ENCODE measurements at regions not wholly inside any gene's neighbourhood (a gene's known extent, or its start where the extent isn't known, plus 50 kb on each side); places are given as distances from the start of the nearest gene placed in this dataset.

DNA sequence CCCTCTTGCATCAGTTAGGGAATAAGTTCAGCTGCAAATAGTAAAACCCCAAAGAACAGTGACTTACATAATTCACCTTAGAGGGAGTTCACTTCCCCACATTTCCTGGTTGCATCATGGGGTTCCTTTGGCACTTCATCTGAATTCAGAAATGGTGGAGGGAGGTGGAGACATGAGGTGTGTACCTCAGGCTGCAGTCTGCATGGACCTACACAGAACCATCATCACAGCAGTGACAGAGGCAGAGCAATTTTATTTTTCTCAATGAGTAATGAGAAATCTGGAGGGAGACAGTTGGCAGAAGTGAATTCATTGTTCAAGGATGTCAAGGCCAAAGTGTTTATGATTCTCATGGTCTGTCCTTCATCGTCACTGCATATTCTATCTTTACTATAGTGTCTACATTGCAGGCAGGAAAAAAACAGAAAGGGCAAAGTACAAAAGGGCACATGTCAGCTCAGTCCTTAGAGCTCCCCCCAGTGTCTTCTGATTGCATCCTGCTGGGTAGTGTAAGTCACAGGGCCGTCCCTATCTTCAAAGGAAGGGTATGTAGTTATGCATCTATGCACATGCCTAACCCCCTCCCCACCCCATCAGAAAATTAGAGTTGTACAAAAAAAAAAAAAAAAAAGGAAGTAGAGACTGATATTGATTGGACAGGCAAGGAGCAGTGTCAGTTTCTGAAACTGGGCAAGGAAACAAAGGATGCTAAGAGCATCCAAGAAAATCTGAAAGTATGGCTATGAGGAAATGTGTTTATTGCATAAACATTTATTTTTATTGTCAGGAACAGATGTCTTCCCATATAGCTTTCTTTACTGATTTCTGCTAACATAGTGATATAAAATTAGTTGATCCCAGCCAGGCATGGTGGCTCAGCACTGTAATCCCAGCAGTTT lies 132.7 kb upstream of the APC start:
- Histone ChIP-seq H3K9me3 (replicated peaks in 1 of 11) (no peaks in the 10 kb centered on the region), H3K4me2 (peak overlapping the region in 10 of 11 experiments; percentile 8 to 71 (median 60); a peak in 18 of 22 replicates), H3K27ac (no peak overlapping the region), H4K20me1 (no peaks in the 10 kb centered on the region), H3K4me3 (no peak overlapping the region), H3K36me3 (no peaks in the 10 kb centered on the region), H3K27me3 (no peaks in the 10 kb centered on the region), H3K4me1 (peaks cover 8 to 30% (median 26%) of the 10 kb centered on the region in 10 experiments; a peak in 18 of 20 replicates), H3K9ac (no peak overlapping the region)
- TF ChIP-seq Cebpa-rat (IDR thresholded peaks at IDR 0.05), result no peak

DNA sequence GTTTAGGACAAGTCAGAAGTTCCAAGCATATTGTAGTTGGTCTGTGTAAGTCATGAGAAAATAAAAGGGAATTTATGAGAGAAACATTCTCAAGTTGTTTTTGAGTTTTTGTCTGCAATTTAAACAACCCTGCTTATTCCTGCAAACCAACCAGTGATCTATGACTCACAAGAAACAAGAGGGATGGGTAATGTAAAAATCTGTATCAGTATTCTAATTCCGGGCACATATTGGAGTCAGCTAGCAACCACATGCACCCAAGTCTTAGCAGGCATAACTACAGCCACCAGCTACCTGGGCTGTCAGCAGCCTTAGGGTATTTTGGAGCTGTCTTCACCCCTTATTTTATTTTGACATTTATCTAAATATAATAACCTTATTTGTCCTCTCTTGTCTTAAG lies 128.7 kb upstream of the APC start:
- H3K36me3 ChIP-seq, result no peaks in the 10 kb centered on the region
- H3K4me3 ChIP-seq, result no peak overlapping the region
- no peak for TF ChIP-seq Cebpa-rat (IDR thresholded peaks at IDR 0.05)
- H3K9ac ChIP-seq, result no peak overlapping the region
- no peaks in the 10 kb centered on the region for H4K20me1 ChIP-seq
- no peak overlapping the region for H3K27ac ChIP-seq
- H3K4me2 ChIP-seq, result no peak overlapping the region
- H3K4me1 ChIP-seq, result peaks cover 8 to 17% (median 15%) of the 10 kb centered on the region in 10 experiments; a peak in 18 of 20 replicates
- H3K9me3 ChIP-seq (replicated peaks in 1 of 11), result no peaks in the 10 kb centered on the region
- no peaks in the 10 kb centered on the region for H3K27me3 ChIP-seq

DNA sequence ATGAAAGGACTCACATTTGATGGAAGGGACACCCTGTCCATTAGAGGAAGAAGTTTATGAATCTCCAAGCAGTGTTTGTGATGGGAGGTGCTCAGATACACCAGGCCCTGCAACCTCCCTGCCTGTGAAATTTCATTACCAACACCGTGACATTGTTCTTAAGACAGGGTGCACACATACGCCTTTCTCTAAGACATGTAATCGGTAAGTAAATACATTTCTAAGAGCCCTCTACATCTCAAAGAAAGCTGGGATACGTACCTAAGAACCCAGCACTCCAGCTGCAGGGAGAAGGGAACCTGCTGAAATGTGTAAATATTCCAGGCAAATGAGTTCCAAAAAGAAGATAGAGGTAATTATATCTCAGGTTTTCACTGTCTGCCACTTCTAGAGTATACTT lies 125.0 kb upstream of the APC start:
- no peak overlapping the region for H3K9ac ChIP-seq
- no peak overlapping the region for H3K4me3 ChIP-seq
- H3K27me3 ChIP-seq, result no peaks in the 10 kb centered on the region
- H3K4me1 ChIP-seq, result no peaks in the 10 kb centered on the region
- no peak for TF ChIP-seq Cebpa-rat (IDR thresholded peaks at IDR 0.05)
- H3K4me2 ChIP-seq, result no peak overlapping the region
- no peaks in the 10 kb centered on the region for H4K20me1 ChIP-seq
- H3K27ac ChIP-seq, result no peak overlapping the region
- no peaks in the 10 kb centered on the region for H3K36me3 ChIP-seq
- no peaks in the 10 kb centered on the region for H3K9me3 ChIP-seq (replicated peaks in 1 of 11)

DNA sequence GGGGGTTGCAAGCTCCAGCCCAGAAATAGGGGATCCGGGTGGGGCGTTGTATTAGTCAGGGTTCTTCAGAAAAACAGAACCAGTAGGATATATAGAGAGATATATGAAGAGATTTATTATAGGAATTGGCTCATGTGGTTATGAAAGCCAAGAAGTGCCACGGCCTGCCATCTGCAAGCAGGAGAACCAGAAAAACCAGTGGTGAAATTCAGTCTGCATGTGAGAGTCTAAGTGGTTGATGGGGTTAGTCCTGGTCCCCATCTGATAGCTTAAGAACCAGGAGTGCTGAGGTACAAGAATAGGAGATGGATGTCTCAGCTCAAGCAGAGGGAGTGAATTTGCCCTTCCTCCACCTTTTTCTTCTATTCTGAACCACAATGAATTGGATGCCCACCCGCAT lies 123.4 kb upstream of the APC start:
- no peaks in the 10 kb centered on the region for H4K20me1 ChIP-seq
- TF ChIP-seq Cebpa-rat (IDR thresholded peaks at IDR 0.05), result no peak
- no peaks in the 10 kb centered on the region for H3K36me3 ChIP-seq
- no peaks in the 10 kb centered on the region for H3K27me3 ChIP-seq
- H3K9ac ChIP-seq, result no peak overlapping the region
- H3K27ac ChIP-seq, result no peak overlapping the region
- H3K4me2 ChIP-seq, result no peak overlapping the region
- H3K4me1 ChIP-seq, result no peaks in the 10 kb centered on the region
- H3K9me3 ChIP-seq (replicated peaks in 1 of 11), result no peaks in the 10 kb centered on the region
- H3K4me3 ChIP-seq, result no peak overlapping the region

DNA sequence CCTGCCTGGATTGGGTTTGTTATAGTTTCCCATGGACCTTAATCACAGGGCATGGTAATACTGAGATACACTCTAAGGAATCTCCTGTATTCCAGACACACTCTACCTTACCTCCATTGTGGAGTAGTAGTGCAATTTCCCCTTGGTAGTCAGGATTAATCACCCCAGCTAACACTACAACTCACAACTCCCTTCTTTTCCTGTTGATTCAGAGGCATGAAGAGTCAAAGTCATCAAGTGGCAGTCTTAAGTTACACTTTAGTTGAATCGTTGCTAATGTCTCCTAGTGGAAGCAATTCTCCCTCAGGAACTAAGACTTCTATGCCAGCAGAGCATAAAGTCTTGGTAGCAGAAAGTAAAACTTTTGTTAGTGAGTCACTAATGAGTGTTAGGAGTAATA lies 122.7 kb upstream of the APC start:
- Histone ChIP-seq H3K9ac (no peak overlapping the region), H3K27ac (no peak overlapping the region), H3K4me1 (no peaks in the 10 kb centered on the region), H3K9me3 (replicated peaks in 1 of 11) (no peaks in the 10 kb centered on the region), H3K36me3 (no peaks in the 10 kb centered on the region), H4K20me1 (no peaks in the 10 kb centered on the region), H3K4me2 (no peak overlapping the region), H3K27me3 (no peaks in the 10 kb centered on the region), H3K4me3 (no peak overlapping the region)
- no peak for TF ChIP-seq Cebpa-rat (IDR thresholded peaks at IDR 0.05)

DNA sequence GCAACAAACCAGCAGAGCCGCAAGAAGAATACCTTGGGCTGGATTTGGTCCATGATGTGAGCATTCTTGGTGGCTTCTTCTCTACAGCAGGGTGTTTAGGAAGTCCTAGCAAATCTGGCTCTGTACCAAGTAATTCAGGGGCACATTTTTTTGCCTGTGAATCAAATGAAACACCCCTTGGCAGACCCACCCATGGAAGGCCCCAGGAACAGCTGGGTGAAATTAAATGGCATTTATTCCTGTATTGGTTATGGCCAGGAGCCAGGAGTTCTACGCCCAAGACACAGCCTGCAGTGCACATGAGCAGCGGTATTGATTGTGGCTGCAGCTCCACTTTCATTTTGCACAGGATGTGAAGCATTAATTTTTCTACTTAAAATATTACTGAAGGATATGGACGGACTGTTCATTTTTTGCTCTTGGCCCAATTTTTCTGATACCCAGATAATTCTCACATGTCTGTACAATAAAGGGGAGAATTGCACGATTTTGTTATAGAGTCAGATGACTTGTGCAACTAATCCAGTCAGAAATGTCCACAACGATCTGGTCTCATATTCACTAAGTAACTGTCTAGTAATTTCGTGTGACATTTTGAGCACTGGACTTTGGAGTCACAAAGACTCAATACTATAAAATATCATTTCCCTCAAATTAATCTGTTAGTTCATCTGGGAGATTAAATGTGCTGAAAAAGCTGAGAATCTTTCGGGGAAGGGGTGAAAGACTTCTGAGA lies 120.7 kb upstream of the APC start:
- H3K4me3 ChIP-seq, result no peak overlapping the region
- no peaks in the 10 kb centered on the region for H3K27me3 ChIP-seq
- no peaks in the 10 kb centered on the region for H3K4me1 ChIP-seq
- H3K4me2 ChIP-seq, result no peak overlapping the region
- H3K9ac ChIP-seq, result no peak overlapping the region
- H3K27ac ChIP-seq, result no peak overlapping the region
- H3K9me3 ChIP-seq (replicated peaks in 1 of 11), result no peaks in the 10 kb centered on the region
- H4K20me1 ChIP-seq, result no peaks in the 10 kb centered on the region
- H3K36me3 ChIP-seq, result no peaks in the 10 kb centered on the region
- no peak for TF ChIP-seq Cebpa-rat (IDR thresholded peaks at IDR 0.05)

DNA sequence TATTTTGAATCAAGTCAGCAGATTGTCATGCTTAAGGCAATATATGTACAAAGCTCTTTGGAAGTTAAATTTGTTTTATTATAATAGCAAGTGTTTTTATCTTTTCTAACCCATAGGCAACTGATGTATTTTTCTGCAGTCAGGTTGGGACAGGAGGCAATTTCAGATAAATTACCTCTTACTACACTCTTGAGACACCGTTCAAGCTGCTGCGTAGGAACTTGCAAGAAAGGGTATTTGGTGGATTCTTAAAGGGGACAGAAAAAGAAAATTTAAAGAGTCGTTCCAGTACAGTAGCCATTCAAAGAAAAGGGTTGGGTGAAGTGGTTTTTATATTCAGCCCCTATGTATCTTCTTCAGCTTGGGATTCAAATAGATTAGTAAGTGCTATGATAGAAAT lies 112.4 kb upstream of the APC start:
- Histone ChIP-seq H3K27ac (no peak overlapping the region), H3K9me3 (replicated peaks in 1 of 11) (no peaks in the 10 kb centered on the region), H4K20me1 (no peaks in the 10 kb centered on the region), H3K9ac (no peak overlapping the region), H3K4me1 (peaks cover 0 to 12% (median 3%) of the 10 kb centered on the region in 10 experiments; a peak in 5 of 20 replicates), H3K36me3 (no peaks in the 10 kb centered on the region), H3K4me3 (no peak overlapping the region), H3K4me2 (peak overlapping the region in 1 of 11 experiments; percentile 13; a peak in 1 of 22 replicates), H3K27me3 (no peaks in the 10 kb centered on the region)
- no peak for TF ChIP-seq Cebpa-rat (IDR thresholded peaks at IDR 0.05)

DNA sequence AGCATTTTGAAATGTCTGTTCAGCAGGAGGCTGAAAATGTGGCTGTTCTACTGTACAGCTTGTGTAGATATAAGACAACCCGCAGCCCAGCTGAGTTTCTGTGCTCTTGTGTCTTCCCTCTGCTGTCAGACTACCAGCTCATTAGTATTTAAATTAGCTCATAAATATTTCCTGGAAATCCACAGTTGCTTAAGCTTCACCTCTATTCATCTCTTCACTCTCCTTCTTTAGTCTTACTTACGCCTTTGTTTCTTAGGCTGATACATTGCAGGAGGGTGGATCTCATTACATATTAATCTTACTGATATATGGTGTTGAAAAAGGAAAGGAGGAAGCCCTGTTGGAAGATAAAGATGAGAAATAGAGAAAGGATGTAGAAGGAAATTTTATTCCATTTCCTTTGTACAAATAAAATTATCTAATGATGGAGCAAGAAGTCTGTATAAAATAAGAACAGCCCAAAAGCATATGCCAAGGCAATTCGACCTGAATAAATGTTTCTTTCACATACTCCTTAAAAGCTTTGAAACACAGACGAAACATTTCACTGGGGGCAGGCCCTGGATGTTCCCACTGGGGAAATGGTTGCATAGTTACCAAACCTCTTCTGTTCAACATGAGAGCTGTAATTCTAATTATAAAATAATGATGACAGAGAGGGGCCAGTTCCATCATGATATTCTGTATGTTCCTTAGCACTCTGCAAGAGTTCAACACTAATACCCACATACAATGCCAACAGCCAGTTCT lies 111.8 kb upstream of the APC start:
- H3K36me3 ChIP-seq, result no peaks in the 10 kb centered on the region
- no peak overlapping the region for H3K9ac ChIP-seq
- peaks cover 0 to 12% (median 3%) of the 10 kb centered on the region in 10 experiments; a peak in 5 of 20 replicates for H3K4me1 ChIP-seq
- H3K27me3 ChIP-seq, result no peaks in the 10 kb centered on the region
- no peak overlapping the region for H3K27ac ChIP-seq
- no peaks in the 10 kb centered on the region for H4K20me1 ChIP-seq
- H3K9me3 ChIP-seq (replicated peaks in 1 of 11), result no peaks in the 10 kb centered on the region
- H3K4me2 ChIP-seq, result peak overlapping the region in 5 of 11 experiments; percentile 7 to 20 (median 18); a peak in 6 of 22 replicates
- no peak for TF ChIP-seq Cebpa-rat (IDR thresholded peaks at IDR 0.05)
- H3K4me3 ChIP-seq, result no peak overlapping the region

DNA sequence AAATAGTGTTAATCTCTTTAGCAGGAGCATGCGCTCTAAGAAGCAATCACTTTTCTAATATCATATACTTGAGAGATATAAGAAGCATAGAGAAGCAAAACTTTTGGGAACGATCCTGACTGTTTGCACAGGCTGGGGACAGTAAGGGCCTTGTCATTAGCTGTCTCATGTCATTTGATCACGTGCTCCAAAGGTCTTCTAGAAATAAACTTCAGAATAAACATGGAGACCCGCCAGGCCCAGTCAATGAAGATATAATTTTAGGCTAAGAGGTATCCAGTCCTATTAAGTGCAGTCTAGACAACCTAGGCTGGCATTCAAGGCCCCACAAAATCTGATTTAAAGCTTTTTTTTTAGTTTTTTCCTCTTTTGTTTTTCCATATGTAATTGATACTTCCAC lies 111.0 kb upstream of the APC start:
- Histone ChIP-seq H3K4me1 (peaks cover 0 to 12% (median 3%) of the 10 kb centered on the region in 10 experiments; a peak in 5 of 20 replicates), H3K4me2 (0 out of 22 replicates have a peak overlapping the region, but pooled peaks of 1 of the 11 experiments have one; percentile 18), H3K4me3 (no peak overlapping the region), H3K36me3 (no peaks in the 10 kb centered on the region), H3K27me3 (no peaks in the 10 kb centered on the region), H4K20me1 (no peaks in the 10 kb centered on the region), H3K9ac (no peak overlapping the region), H3K27ac (no peak overlapping the region), H3K9me3 (replicated peaks in 1 of 11) (peaks cover 0 to 6% (median under 1%) of the 10 kb centered on the region in 11 experiments; a peak in 7 of 22 replicates)
- no peak for TF ChIP-seq Cebpa-rat (IDR thresholded peaks at IDR 0.05)

Data from BLaER1 treated with 17β-estradiol and CSF1 and Interleukin-3, amounts not matched to agents 10 nM and 100 nM (cell line).